ENCODE measurements at regions not wholly inside any gene's neighbourhood (a gene's known extent, or its start where the extent isn't known, plus 50 kb on each side); places are given as distances from the start of the nearest gene placed in this dataset.

DNA sequence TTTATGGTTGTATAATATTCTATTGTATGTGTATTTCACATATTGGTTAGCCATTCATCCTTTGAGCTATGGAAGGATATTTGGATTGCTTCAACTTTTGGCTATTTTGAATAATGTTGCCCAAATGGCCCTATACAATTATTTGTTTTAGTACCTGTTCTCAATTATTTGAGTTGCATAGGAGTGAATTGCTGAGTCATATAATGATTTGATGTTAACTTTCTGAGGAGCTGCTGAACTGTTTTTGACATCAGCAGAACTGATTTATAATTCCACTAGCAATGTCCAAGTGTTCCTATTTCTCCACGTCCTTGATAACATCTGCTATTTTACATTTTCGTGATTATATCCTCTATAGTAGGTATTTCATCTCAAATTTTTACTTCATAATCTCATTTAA, 839.9 kb downstream of the KCNT2 start:
- H4K20me1 ChIP-seq (ENCODE audit: insufficient read depth, low read length, poor library complexity, severe bottlenecking), result no peaks in the 10 kb centered on the region
- no peaks in the 10 kb centered on the region for H3K27me3 ChIP-seq (ENCODE audit: insufficient read depth, low read length, poor library complexity, severe bottlenecking)
- H3K9me3 ChIP-seq (ENCODE audit: insufficient read depth, low read depth, low read length), result no peaks in the 10 kb centered on the region
- H3K36me3 ChIP-seq (ENCODE audit: insufficient read depth, low read length), result no peaks in the 10 kb centered on the region
- H3K9me2 ChIP-seq (replicated peaks; ENCODE audit: low read depth, low read length), result no peaks in the 10 kb centered on the region
- H3K79me2 ChIP-seq (ENCODE audit: insufficient read depth, low read length), result no peaks in the 10 kb centered on the region
- no peak overlapping the region for H3K4me3 ChIP-seq (ENCODE audit: low read length, poor library complexity, severe bottlenecking)
- no peak overlapping the region for H2AFZ ChIP-seq (ENCODE audit: low read length)
- TF ChIP-seq, protein P1, sequence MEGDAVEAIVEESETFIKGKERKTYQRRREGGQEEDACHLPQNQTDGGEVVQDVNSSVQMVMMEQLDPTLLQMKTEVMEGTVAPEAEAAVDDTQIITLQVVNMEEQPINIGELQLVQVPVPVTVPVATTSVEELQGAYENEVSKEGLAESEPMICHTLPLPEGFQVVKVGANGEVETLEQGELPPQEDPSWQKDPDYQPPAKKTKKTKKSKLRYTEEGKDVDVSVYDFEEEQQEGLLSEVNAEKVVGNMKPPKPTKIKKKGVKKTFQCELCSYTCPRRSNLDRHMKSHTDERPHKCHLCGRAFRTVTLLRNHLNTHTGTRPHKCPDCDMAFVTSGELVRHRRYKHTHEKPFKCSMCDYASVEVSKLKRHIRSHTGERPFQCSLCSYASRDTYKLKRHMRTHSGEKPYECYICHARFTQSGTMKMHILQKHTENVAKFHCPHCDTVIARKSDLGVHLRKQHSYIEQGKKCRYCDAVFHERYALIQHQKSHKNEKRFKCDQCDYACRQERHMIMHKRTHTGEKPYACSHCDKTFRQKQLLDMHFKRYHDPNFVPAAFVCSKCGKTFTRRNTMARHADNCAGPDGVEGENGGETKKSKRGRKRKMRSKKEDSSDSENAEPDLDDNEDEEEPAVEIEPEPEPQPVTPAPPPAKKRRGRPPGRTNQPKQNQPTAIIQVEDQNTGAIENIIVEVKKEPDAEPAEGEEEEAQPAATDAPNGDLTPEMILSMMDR (conservative IDR thresholded peaks at IDR 0.05; ENCODE audit: low read length), result no peak
- TF ChIP-seq EZH2phosphoT487 (IDR thresholded peaks at IDR 0.05; ENCODE audit: borderline replicate concordance), result no peak
- H3F3A ChIP-seq (ENCODE audit: low read depth), result no peaks in the 10 kb centered on the region
- no peaks in the 10 kb centered on the region for H3K4me1 ChIP-seq (ENCODE audit: insufficient read depth, low read length, poor library complexity, severe bottlenecking)
- no peak overlapping the region for H3K9ac ChIP-seq (ENCODE audit: low read depth, low read length, poor library complexity, severe bottlenecking)
- no peak overlapping the region for H3K4me2 ChIP-seq (ENCODE audit: low read depth, low read length, poor library complexity, severe bottlenecking)

DNA sequence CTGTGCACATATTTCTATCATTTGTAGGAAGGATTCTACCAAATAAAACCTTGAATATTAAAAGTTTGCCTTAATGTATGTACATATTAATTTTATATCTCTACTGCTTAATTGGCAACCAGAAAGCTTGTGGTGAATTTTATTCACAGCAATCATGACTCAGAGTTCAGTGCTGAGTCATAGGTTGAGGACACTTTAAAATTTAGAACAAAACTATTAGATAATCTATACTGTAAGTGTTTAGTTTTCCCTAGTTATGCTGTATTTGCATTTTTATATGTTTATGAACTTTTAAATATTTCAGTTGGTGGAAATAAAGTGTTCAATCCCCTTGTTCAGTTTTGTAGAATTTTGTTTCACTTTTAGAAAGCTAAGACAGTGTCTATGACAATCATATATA, 841.5 kb downstream of the KCNT2 start:
- TF ChIP-seq EZH2phosphoT487 (IDR thresholded peaks at IDR 0.05; ENCODE audit: borderline replicate concordance), result no peak
- TF ChIP-seq, protein P1 (conservative IDR thresholded peaks at IDR 0.05; ENCODE audit: low read length), result no peak
- H3K4me3 ChIP-seq (ENCODE audit: low read length, poor library complexity, severe bottlenecking), result no peak overlapping the region
- no peaks in the 10 kb centered on the region for H3K27me3 ChIP-seq (ENCODE audit: insufficient read depth, low read length, poor library complexity, severe bottlenecking)
- no peaks in the 10 kb centered on the region for H3K4me1 ChIP-seq (ENCODE audit: insufficient read depth, low read length, poor library complexity, severe bottlenecking)
- no peak overlapping the region for H3K9ac ChIP-seq (ENCODE audit: low read depth, low read length, poor library complexity, severe bottlenecking)
- no peaks in the 10 kb centered on the region for H3K9me3 ChIP-seq (ENCODE audit: insufficient read depth, low read depth, low read length)
- H3K9me2 ChIP-seq (replicated peaks; ENCODE audit: low read depth, low read length), result no peaks in the 10 kb centered on the region
- H3K36me3 ChIP-seq (ENCODE audit: insufficient read depth, low read length), result no peaks in the 10 kb centered on the region
- no peaks in the 10 kb centered on the region for H3F3A ChIP-seq (ENCODE audit: low read depth)
- H3K79me2 ChIP-seq (ENCODE audit: insufficient read depth, low read length), result no peaks in the 10 kb centered on the region
- H2AFZ ChIP-seq (ENCODE audit: low read length), result no peak overlapping the region
- no peaks in the 10 kb centered on the region for H4K20me1 ChIP-seq (ENCODE audit: insufficient read depth, low read length, poor library complexity, severe bottlenecking)
- H3K4me2 ChIP-seq (ENCODE audit: low read depth, low read length, poor library complexity, severe bottlenecking), result no peak overlapping the region

- H3K9ac ChIP-seq (ENCODE audit: low read depth, low read length, poor library complexity, severe bottlenecking), result no peak overlapping the region
- H3K4me2 ChIP-seq (ENCODE audit: low read depth, low read length, poor library complexity, severe bottlenecking), result no peak overlapping the region
- H3F3A ChIP-seq (ENCODE audit: low read depth), result no peaks in the 10 kb centered on the region
- no peaks in the 10 kb centered on the region for H4K20me1 ChIP-seq (ENCODE audit: insufficient read depth, low read length, poor library complexity, severe bottlenecking)
- no peak overlapping the region for H2AFZ ChIP-seq (ENCODE audit: low read length)
- H3K4me3 ChIP-seq (ENCODE audit: low read length, poor library complexity, severe bottlenecking), result no peak overlapping the region
- H3K27me3 ChIP-seq (ENCODE audit: insufficient read depth, low read length, poor library complexity, severe bottlenecking), result no peaks in the 10 kb centered on the region
- no peaks in the 10 kb centered on the region for H3K9me2 ChIP-seq (replicated peaks; ENCODE audit: low read depth, low read length)
- H3K79me2 ChIP-seq (ENCODE audit: insufficient read depth, low read length), result no peaks in the 10 kb centered on the region
- H3K4me1 ChIP-seq (ENCODE audit: insufficient read depth, low read length, poor library complexity, severe bottlenecking), result no peaks in the 10 kb centered on the region
- H3K9me3 ChIP-seq (ENCODE audit: insufficient read depth, low read depth, low read length), result no peaks in the 10 kb centered on the region
- TF ChIP-seq EZH2phosphoT487 (IDR thresholded peaks at IDR 0.05; ENCODE audit: borderline replicate concordance), result no peak
- TF ChIP-seq, protein P1 (conservative IDR thresholded peaks at IDR 0.05; ENCODE audit: low read length), result no peak
- H3K36me3 ChIP-seq (ENCODE audit: insufficient read depth, low read length), result no peaks in the 10 kb centered on the region
These were observed 843.1 kb downstream of the KCNT2 start for GRCh38 chr1:195765099-195765498.

Measured in Loucy (cell line).